ENCODE measurements at regions not wholly inside any gene's neighbourhood (a gene's known extent, or its start where the extent isn't known, plus 50 kb on each side); places are given as distances from the start of the nearest gene placed in this dataset.

- TF ChIP-seq, protein P1, sequence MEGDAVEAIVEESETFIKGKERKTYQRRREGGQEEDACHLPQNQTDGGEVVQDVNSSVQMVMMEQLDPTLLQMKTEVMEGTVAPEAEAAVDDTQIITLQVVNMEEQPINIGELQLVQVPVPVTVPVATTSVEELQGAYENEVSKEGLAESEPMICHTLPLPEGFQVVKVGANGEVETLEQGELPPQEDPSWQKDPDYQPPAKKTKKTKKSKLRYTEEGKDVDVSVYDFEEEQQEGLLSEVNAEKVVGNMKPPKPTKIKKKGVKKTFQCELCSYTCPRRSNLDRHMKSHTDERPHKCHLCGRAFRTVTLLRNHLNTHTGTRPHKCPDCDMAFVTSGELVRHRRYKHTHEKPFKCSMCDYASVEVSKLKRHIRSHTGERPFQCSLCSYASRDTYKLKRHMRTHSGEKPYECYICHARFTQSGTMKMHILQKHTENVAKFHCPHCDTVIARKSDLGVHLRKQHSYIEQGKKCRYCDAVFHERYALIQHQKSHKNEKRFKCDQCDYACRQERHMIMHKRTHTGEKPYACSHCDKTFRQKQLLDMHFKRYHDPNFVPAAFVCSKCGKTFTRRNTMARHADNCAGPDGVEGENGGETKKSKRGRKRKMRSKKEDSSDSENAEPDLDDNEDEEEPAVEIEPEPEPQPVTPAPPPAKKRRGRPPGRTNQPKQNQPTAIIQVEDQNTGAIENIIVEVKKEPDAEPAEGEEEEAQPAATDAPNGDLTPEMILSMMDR (IDR thresholded peaks at IDR 0.05; ENCODE audit: partially characterized antibody, unreplicated experiment): no peak
- Mint-ChIP-seq H3K4me3 (ENCODE audit: unreplicated experiment) (no peak overlapping the region), H3K27me3 (ENCODE audit: unreplicated experiment) (peaks cover 2% of the 10 kb centered on the region), H3K36me3 (ENCODE audit: unreplicated experiment) (no peaks in the 10 kb centered on the region), H3K4me1 (ENCODE audit: low read depth, unreplicated experiment) (no peaks in the 10 kb centered on the region), H3K27ac (ENCODE audit: unreplicated experiment) (no peak overlapping the region), H3K9me3 (ENCODE audit: unreplicated experiment) (no peaks in the 10 kb centered on the region)
- DNase-seq: no peak
These were observed 218.5 kb upstream of the G2E3 start for GRCh38 chr14:30340495-30340894.

GRCh38 chr14:30345511-30345910 is 213.4 kb upstream of the G2E3 start:
- Mint-ChIP-seq H3K27me3 (ENCODE audit: unreplicated experiment) (peaks cover 3% of the 10 kb centered on the region), H3K4me3 (ENCODE audit: unreplicated experiment) (no peak overlapping the region), H3K4me1 (ENCODE audit: low read depth, unreplicated experiment) (peaks cover 13% of the 10 kb centered on the region), H3K27ac (ENCODE audit: unreplicated experiment) (no peak overlapping the region), H3K9me3 (ENCODE audit: unreplicated experiment) (peaks cover 1% of the 10 kb centered on the region), H3K36me3 (ENCODE audit: unreplicated experiment) (no peaks in the 10 kb centered on the region)
- TF ChIP-seq, protein P1 (IDR thresholded peaks at IDR 0.05; ENCODE audit: partially characterized antibody, unreplicated experiment): no peak
- no peak for DNase-seq

- Mint-ChIP-seq H3K4me3 (ENCODE audit: unreplicated experiment) (no peak overlapping the region), H3K9me3 (ENCODE audit: unreplicated experiment) (peaks cover 2% of the 10 kb centered on the region), H3K27ac (ENCODE audit: unreplicated experiment) (no peak overlapping the region), H3K27me3 (ENCODE audit: unreplicated experiment) (peaks cover 2% of the 10 kb centered on the region), H3K4me1 (ENCODE audit: low read depth, unreplicated experiment) (peaks cover 16% of the 10 kb centered on the region), H3K36me3 (ENCODE audit: unreplicated experiment) (no peaks in the 10 kb centered on the region)
- DNase-seq: no peak
- TF ChIP-seq, protein P1 (IDR thresholded peaks at IDR 0.05; ENCODE audit: partially characterized antibody, unreplicated experiment): no peak
These were observed 210.5 kb upstream of the G2E3 start for GRCh38 chr14:30348445-30348844.

DNA sequence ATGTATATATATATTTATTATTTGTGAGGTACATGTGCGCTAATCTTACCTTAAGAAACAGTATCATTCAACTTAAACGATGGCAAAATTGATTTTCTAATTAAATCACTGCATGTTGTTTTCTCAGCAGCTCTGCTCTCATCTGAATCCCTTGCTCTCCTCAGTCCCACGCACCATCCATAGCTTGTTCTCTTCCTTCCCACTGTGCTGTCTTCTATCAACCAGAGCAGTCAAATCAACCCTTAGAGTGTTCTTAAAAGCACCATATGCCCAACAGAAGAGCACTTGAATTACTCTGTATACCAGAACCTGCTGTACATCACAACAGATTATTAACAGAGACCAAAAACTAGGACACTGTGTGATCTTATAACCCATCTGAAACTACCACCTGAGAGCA is 209.4 kb upstream of the G2E3 start:
- Mint-ChIP-seq H3K9me3 (ENCODE audit: unreplicated experiment) (peaks cover 2% of the 10 kb centered on the region), H3K36me3 (ENCODE audit: unreplicated experiment) (no peaks in the 10 kb centered on the region), H3K27ac (ENCODE audit: unreplicated experiment) (peak overlapping the region; percentile 56), H3K27me3 (ENCODE audit: unreplicated experiment) (peaks cover 2% of the 10 kb centered on the region), H3K4me3 (ENCODE audit: unreplicated experiment) (no peak overlapping the region), H3K4me1 (ENCODE audit: low read depth, unreplicated experiment) (peaks cover 17% of the 10 kb centered on the region)
- TF ChIP-seq, protein P1 (IDR thresholded peaks at IDR 0.05; ENCODE audit: partially characterized antibody, unreplicated experiment): no peak
- DNase-seq: no peak

GRCh38 chr14:30354439-30354838 is 204.5 kb upstream of the G2E3 start:
- H3K27me3 Mint-ChIP-seq (ENCODE audit: unreplicated experiment): peaks cover 2% of the 10 kb centered on the region
- no peak for DNase-seq
- H3K9me3 Mint-ChIP-seq (ENCODE audit: unreplicated experiment): peaks cover 2% of the 10 kb centered on the region

More at GRCh38 chr14:30354439-30354838, 204.5 kb upstream of the G2E3 start:
- Mint-ChIP-seq H3K36me3 (ENCODE audit: unreplicated experiment) (no peaks in the 10 kb centered on the region), H3K27ac (ENCODE audit: unreplicated experiment) (no peak overlapping the region), H3K4me1 (ENCODE audit: low read depth, unreplicated experiment) (peaks cover 20% of the 10 kb centered on the region), H3K4me3 (ENCODE audit: unreplicated experiment) (no peak overlapping the region)
- TF ChIP-seq, protein P1 (IDR thresholded peaks at IDR 0.05; ENCODE audit: partially characterized antibody, unreplicated experiment): no peak

Measured in glutamatergic neuron (in vitro differentiated cells).